PC-3 (cell line): ENCODE measurements at regions not wholly inside any gene's neighbourhood (a gene's known extent, or its start where the extent isn't known, plus 50 kb on each side); places are given as distances from the start of the nearest gene placed in this dataset.

Experiments used
- EZH2 ChIP-seq: fragments of 300-600 bp; sonication (generic); IDR thresholded peaks from one replicate; pipeline ENCODE4 v1.6.1; 2017; ENCODE audit warnings: antibody characterized with exemption, mild to moderate bottlenecking, low read length; ENCODE audit not compliant: unreplicated experiment
- EZH2phosphoT487 ChIP-seq: fragments of 300-600 bp; sonication (generic); IDR thresholded peaks from 2 replicates; pipeline ENCODE4 v1.6.1; 2018; ENCODE audit warnings: mild to moderate bottlenecking, antibody characterized with exemption, low read length, borderline replicate concordance
- TF ChIP-seq, protein P1 (sequence below): fragments of 300-600 bp; sonication (generic); conservative IDR thresholded peaks from 2 replicates; pipeline ENCODE4 v1.5.1; 2017; ENCODE audit warnings: antibody characterized with exemption, low read depth, mild to moderate bottlenecking, low read length

DNA sequence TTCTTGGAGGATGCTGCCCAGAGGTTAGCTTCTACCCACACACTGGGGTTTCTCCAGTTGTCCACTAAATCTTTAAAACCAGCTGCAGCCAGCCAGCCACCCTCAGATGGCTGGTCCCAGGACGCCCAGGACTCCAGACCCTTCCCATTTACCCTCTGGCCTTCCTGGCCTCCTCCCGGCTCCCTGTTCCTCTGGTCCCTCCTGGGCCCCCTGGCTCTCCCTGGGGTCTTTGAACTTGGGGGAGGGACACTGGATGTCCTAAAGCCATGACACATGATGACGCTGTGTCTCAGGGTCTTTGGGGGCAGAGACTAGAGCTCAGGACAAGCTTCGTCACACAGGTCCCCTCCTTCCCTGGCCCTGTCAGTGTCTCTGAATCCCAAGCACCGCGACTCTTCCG lies 201.1 kb upstream of the HDAC4 start:
- TF ChIP-seq, protein P1, sequence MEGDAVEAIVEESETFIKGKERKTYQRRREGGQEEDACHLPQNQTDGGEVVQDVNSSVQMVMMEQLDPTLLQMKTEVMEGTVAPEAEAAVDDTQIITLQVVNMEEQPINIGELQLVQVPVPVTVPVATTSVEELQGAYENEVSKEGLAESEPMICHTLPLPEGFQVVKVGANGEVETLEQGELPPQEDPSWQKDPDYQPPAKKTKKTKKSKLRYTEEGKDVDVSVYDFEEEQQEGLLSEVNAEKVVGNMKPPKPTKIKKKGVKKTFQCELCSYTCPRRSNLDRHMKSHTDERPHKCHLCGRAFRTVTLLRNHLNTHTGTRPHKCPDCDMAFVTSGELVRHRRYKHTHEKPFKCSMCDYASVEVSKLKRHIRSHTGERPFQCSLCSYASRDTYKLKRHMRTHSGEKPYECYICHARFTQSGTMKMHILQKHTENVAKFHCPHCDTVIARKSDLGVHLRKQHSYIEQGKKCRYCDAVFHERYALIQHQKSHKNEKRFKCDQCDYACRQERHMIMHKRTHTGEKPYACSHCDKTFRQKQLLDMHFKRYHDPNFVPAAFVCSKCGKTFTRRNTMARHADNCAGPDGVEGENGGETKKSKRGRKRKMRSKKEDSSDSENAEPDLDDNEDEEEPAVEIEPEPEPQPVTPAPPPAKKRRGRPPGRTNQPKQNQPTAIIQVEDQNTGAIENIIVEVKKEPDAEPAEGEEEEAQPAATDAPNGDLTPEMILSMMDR: no peak
- no peak for TF ChIP-seq EZH2
- no peak for TF ChIP-seq EZH2phosphoT487
